VCaP (cell line): ENCODE measurements at regions not wholly inside any gene's neighbourhood (a gene's known extent, or its start where the extent isn't known, plus 50 kb on each side); places are given as distances from the start of the nearest gene placed in this dataset.
A peak's percentile ranks its signal among the peaks of the same experiment; 100 is the strongest.

Experiments
- H3K27ac ChIP-seq: fragments of 450-650 bp; 2 replicates; pipeline ENCODE4 v1.5.1; 2017
- CTCF ChIP-seq: fragments of 450-650 bp; conservative IDR thresholded peaks from 2 replicates; pipeline ENCODE4 v1.5.1; 2017; ENCODE audit warnings: mild to moderate bottlenecking, moderate library complexity

GRCh38 chr16:73172241-73172972, 124.5 kb upstream of the ZFHX3 start:
- peak overlapping the region; percentile 83 for H3K27ac ChIP-seq
- TF ChIP-seq CTCF, result 0 out of 2 replicates have a peak, but pooled peaks have one; percentile 19

- H3K27ac ChIP-seq, result peak overlapping the region; percentile 83
- no peak for TF ChIP-seq CTCF
Observed at GRCh38 chr16:73171901-73172240, 123.9 kb upstream of the ZFHX3 start.

- peak overlapping the region; percentile 83 for H3K27ac ChIP-seq
- TF ChIP-seq CTCF, result no peak
Observed at GRCh38 chr16:73171380-73171779, 123.5 kb upstream of the ZFHX3 start.

GRCh38 chr16:73170612-73171038, 122.7 kb upstream of the ZFHX3 start:
- no peak for TF ChIP-seq CTCF

GRCh38 chr16:73166947-73167550, 119.1 kb upstream of the ZFHX3 start:
- TF ChIP-seq CTCF, result no peak
- H3K27ac ChIP-seq, result no peak overlapping the region

More at GRCh38 chr16:73170612-73171038, 122.7 kb upstream of the ZFHX3 start:
- peak overlapping the region; percentile 83 for H3K27ac ChIP-seq

- no peak overlapping the region for H3K27ac ChIP-seq
- no peak for TF ChIP-seq CTCF
Observed at GRCh38 chr16:73166441-73166851, 118.5 kb upstream of the ZFHX3 start.

GRCh38 chr16:73163238-73163815, 115.4 kb upstream of the ZFHX3 start:
- no peak for TF ChIP-seq CTCF
- H3K27ac ChIP-seq, result no peak overlapping the region
